Mucosa of descending colon (tissue), 3 donors: ENCODE measurements at regions not wholly inside any gene's neighbourhood (a gene's known extent, or its start where the extent isn't known, plus 50 kb on each side); places are given as distances from the start of the nearest gene placed in this dataset.

Experiments used
- ATAC-seq: fragments of 200-7000 bp; cut with Tn5 transposase; one replicate; pipeline ENCODE4 v1.9.1; 2020; ENCODE audit warnings: mild to moderate bottlenecking, moderate library complexity
- DNase-seq, 3 donors: peaks; one replicate each; pipeline ENCODE4 v3.0.0-alpha.2; 2020
- H3K36me3 ChIP-seq: fragments of 200-600 bp; one replicate; pipeline ENCODE4 v1.8.0; 2021; ENCODE audit warnings: low read depth, mild to moderate bottlenecking
- H3K4me1 ChIP-seq: fragments of 200-600 bp; one replicate; pipeline ENCODE4 v1.8.0; 2021; ENCODE audit warnings: low read depth, mild to moderate bottlenecking
- H3K4me3 ChIP-seq: fragments of 200-600 bp; one replicate; pipeline ENCODE4 v1.8.0; 2021; ENCODE audit warnings: mild to moderate bottlenecking
- H3K9me3 ChIP-seq: fragments of 200-600 bp; one replicate; pipeline ENCODE4 v1.8.0; 2021; ENCODE audit warnings: mild to moderate bottlenecking
- intact Hi-C, 2 donors: fragments of 100-400 bp; cut with DNase I in 1 of 2; cut with micrococcal nuclease in 1 of 2; formaldehyde crosslinking; loops; one replicate each; pipeline versions ENCODE4 v1.11.0 to v1.11.1; 2022; cut with DNase I, micrococcal nuclease
- TF ChIP-seq, protein P1 (sequence below): fragments of 200-600 bp; IDR thresholded peaks from one replicate; pipeline ENCODE4 v1.8.0; 2022; ENCODE audit warnings: antibody characterized with exemption, mild to moderate bottlenecking
- donor health status: DM: no; HTN: no; CAD: no; lungs with moderate emphysema.
- donor health status: DM: no; HTN: no; CAD: no.
- donor health status: DM: no; HTN: yes; CAD: no.

DNA sequence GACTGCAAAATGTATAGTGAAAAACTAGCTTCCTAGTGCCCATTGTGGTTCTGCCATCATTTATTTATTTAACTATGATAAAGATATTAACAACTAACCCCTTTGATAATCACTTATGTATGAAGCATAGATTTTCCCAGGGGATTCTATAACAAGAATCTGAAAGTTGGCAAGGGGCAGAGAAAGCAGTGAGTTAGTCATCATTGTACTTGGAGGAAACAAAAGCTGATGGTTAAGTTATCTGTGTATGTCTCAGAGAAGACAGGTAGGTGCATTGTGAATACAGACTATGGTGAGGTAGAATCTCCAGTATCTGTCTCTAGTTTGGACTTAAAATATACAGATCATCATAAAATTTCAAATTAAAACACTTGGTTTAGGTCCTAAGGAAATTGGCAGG lies 2159.1 kb upstream of the CELF4 start:
- Histone ChIP-seq H3K4me1 (no peaks in the 10 kb centered on the region), H3K9me3 (no peaks in the 10 kb centered on the region), H3K4me3 (no peak overlapping the region), H3K36me3 (no peaks in the 10 kb centered on the region)
- TF ChIP-seq, protein P1, sequence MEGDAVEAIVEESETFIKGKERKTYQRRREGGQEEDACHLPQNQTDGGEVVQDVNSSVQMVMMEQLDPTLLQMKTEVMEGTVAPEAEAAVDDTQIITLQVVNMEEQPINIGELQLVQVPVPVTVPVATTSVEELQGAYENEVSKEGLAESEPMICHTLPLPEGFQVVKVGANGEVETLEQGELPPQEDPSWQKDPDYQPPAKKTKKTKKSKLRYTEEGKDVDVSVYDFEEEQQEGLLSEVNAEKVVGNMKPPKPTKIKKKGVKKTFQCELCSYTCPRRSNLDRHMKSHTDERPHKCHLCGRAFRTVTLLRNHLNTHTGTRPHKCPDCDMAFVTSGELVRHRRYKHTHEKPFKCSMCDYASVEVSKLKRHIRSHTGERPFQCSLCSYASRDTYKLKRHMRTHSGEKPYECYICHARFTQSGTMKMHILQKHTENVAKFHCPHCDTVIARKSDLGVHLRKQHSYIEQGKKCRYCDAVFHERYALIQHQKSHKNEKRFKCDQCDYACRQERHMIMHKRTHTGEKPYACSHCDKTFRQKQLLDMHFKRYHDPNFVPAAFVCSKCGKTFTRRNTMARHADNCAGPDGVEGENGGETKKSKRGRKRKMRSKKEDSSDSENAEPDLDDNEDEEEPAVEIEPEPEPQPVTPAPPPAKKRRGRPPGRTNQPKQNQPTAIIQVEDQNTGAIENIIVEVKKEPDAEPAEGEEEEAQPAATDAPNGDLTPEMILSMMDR = no peak
- DNase-seq (no peak), ATAC-seq (no peak)
- intact Hi-C loops = no loop called here

DNA sequence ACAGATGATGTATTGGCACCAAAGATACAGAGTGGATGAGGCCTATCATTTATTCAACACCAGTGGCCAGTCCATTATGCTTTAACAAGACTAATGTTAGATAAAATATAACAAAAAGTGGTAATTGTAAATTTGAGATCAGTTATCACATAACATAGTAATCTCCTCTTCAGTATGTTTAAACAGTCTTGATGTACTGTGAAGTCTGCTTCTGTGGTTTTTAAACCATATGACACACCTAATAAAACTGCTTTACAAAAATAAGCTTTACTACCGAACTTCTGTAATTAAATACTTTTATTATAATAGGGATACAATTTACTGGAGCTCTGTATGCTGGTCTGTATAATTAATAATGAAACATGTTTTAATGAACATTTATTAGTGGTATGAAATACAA lies 2156.1 kb upstream of the CELF4 start:
- Histone ChIP-seq H3K4me3 (no peak overlapping the region), H3K9me3 (no peaks in the 10 kb centered on the region), H3K36me3 (no peaks in the 10 kb centered on the region), H3K4me1 (no peaks in the 10 kb centered on the region)
- TF ChIP-seq, protein P1 = no peak
- DNase-seq (no peak), ATAC-seq (no peak)
- intact Hi-C loops = no loop called here

DNA sequence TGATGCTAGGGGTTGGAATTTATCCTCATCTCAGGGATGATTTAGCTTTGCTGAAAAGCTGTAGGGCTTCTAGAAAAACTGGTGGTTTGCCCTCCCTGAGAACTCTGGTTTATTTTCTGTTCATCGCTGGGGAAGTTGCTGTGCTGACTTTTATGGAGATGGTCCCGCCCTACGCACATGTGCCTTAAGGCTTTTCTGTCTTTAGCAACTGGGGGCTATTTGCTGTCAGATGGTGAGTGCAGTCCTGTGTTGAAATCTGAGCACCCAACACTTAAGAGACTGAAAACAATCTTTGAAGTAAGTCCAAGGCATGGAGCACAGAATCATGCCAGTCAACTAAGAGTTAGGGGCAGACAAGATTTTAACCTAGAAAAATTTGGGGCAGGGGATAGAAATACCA lies 2148.4 kb upstream of the CELF4 start:
- no peaks in the 10 kb centered on the region for H3K9me3 ChIP-seq
- no peaks in the 10 kb centered on the region for H3K36me3 ChIP-seq
- TF ChIP-seq, protein P1 = no peak
- no peak for ATAC-seq
- H3K4me3 ChIP-seq = no peak overlapping the region
- H3K4me1 ChIP-seq = no peaks in the 10 kb centered on the region
- intact Hi-C loops = no loop called here
- no peak for DNase-seq

DNA sequence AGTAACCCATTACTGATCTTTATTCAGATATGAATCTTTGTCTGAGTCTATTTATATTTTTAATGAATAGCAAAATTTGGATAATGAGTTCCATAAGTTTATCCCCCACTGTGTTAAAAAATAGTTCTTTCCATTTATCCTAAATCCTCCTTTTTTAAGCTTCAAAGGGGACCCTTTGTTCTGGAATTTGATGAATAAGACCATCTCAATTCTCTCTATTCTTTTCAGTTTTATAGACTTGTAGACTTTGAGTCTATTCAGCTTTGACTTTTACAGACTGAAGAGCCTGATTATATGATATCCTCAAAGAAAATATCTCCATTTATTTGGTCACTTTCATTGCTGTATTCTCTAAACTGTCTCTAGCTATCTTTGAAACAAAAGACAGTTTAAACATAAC lies 2146.1 kb upstream of the CELF4 start:
- Histone ChIP-seq H3K9me3 (no peaks in the 10 kb centered on the region), H3K4me1 (no peaks in the 10 kb centered on the region), H3K36me3 (no peaks in the 10 kb centered on the region), H3K4me3 (no peak overlapping the region)
- DNase-seq = no peak
- no peak for ATAC-seq
- TF ChIP-seq, protein P1 = no peak
- intact Hi-C loops = no loop called here

DNA sequence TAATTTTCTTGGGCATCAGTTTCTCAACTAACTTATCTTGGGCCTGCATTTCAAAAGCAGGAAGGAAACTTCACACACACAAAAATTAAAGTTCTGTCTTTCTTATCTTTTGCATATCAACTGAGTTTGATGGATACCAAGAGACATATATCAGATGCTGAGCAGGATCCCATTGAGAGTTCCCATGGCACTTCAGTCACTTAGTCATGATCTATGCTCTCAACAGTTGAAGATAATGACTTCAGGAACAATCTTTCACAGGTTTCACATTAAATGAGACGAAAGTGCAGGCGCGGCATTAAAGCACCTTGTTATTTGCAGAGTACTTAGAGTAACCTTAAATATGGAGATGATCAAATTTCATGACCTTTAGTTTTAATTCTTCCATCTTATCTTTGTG lies 2139.8 kb upstream of the CELF4 start:
- intact Hi-C loops = no loop called here
- ATAC-seq = no peak
- H3K4me1 ChIP-seq = no peaks in the 10 kb centered on the region
- DNase-seq = no peak
- no peak overlapping the region for H3K4me3 ChIP-seq
- no peaks in the 10 kb centered on the region for H3K9me3 ChIP-seq
- TF ChIP-seq, protein P1 = no peak
- no peaks in the 10 kb centered on the region for H3K36me3 ChIP-seq

DNA sequence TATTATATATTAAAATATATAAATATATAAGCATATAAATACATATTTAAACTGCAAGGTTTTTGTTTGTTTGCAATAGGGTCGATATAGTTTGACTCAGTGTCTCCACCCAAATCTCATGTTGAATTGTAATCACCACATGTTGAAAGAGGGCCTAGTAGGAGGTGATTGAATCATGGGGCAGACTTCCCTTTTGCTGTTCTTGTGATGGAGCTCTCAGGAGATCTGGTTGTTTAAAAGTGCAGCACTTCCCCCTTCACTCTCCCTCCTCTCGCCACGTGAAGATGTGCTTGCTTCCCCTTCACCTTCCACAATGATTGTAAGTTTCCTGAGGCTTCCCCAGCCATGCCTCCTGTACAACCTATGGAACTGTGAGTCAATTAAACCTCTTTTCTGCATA lies 2137.3 kb upstream of the CELF4 start:
- TF ChIP-seq, protein P1 = no peak
- intact Hi-C loops = no loop called here
- no peak for ATAC-seq

More for the DNA sequence above, 2137.3 kb upstream of the CELF4 start:
- no peaks in the 10 kb centered on the region for H3K9me3 ChIP-seq
- no peak for DNase-seq
- H3K4me3 ChIP-seq = no peak overlapping the region
- H3K36me3 ChIP-seq = no peaks in the 10 kb centered on the region
- no peaks in the 10 kb centered on the region for H3K4me1 ChIP-seq
